HG03378 (cell line): ENCODE measurements at regions not wholly inside any gene's neighbourhood (a gene's known extent, or its start where the extent isn't known, plus 50 kb on each side); places are given as distances from the start of the nearest gene placed in this dataset.
"Not testable (repeated sequence)": the region's sequence is repeated elsewhere in the genome, so short reads cannot be mapped to it uniquely, and the experiment has no call there.

Experiments used
- ATAC-seq: cut with Tn5 transposase; IDR thresholded peaks from one replicate; pipeline ENCODE4 v1.9.1; 2021; ENCODE audit warnings: mild to moderate bottlenecking, moderate library complexity; ENCODE audit not compliant: unreplicated experiment

DNA sequence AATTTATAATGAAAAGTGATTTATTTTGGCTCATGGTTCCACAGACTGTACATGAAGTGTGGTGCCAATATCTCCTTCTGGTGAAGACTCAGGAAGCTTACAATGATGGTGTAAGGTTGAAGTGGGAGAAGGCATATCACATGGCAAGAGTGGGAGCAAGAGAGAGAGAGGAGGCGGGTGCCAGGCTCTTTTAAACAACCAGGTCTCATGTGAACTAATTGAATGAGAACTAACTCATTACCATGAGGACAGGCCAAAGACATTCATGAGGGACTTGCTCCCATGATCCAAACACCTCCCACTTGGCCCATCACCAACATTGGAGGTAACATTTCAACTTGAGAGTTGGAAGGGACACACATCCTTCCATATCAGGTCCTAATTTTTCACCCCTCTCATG is 155.2 kb downstream of the SLC38A4 start:
- no peak for ATAC-seq

DNA sequence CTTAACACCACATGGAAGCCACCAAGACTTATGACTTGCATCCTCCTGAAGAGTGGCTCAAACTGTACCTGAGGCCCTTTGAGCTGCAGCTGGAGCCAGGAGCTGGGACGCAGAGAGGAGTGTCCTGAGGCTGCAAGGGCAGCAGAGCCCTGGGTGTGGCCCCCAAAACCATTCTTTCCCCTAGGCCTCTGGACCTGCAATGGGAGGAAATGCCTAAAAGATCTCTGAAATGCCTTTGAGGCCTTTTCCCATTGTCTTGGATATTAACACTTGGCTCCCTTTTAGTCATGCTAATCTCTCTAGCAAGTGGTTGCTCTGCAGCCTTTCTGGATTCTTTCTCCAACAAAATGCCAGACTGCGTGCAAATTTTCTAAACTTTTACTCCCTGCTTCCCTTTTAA is 156.1 kb downstream of the SLC38A4 start:
- no peak for ATAC-seq

DNA sequence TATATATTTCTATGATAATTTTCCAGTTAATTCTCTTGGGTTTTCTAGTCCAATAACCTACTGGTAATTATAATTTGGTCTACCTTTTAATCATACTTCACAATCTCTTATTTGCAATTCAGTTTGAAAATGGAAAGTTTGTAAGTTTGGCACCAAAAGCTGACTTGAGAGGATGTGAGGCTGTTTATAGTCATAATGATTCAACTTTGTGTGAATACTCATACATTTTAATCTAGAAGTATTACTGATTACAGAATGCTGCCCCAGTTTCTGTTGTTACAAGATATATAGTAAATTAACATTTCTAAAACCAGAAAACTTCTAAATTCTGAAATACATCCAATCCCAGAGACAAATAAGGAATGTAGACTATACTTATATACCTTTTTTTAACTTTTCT is 158.2 kb downstream of the SLC38A4 start:
- no peak for ATAC-seq

DNA sequence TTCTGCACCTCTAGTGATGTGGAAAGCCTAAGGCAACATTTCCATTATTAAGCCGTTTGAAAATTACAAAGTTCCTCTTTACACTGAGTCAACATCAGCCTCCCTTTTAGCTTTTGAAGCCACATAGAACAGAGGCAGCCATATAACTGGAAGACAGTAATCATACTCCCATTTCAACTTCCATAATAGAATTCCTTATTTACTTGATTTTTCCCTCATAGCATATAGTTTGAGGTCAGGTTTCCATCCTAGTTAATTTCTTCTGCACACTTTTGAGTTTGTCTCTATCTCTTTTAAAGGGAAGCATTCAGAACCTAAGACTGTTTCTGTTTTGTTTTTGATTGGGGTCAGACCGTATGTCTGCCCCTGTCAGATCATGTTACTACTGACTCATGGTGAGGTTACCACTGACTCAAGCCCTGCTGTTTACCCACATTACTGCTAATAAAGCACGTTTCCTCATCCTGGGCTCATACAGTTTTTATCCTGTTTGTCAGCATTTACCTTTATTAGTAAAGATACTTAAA is 161.0 kb downstream of the SLC38A4 start:
- peak; percentile 69 for ATAC-seq

DNA sequence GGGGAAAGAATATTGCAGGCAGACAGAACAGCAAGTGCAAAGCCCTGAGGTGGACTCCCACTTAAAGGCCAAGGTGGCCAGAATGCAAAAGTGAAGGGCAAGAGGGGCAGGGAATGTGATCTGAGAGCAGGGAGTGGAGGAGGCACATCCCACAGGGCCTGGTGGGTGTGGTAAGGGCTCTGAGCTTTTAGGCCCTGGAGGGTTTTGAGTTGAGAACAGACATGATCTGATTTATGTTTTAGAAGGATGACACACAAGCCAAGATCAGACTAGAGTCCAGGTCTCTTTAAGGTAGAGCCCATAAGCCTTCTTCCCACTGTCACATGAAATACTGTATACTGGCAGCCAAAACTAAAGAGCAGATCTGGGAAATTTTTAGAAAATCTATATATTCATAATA is 162.5 kb downstream of the SLC38A4 start:
- no peak for ATAC-seq

DNA sequence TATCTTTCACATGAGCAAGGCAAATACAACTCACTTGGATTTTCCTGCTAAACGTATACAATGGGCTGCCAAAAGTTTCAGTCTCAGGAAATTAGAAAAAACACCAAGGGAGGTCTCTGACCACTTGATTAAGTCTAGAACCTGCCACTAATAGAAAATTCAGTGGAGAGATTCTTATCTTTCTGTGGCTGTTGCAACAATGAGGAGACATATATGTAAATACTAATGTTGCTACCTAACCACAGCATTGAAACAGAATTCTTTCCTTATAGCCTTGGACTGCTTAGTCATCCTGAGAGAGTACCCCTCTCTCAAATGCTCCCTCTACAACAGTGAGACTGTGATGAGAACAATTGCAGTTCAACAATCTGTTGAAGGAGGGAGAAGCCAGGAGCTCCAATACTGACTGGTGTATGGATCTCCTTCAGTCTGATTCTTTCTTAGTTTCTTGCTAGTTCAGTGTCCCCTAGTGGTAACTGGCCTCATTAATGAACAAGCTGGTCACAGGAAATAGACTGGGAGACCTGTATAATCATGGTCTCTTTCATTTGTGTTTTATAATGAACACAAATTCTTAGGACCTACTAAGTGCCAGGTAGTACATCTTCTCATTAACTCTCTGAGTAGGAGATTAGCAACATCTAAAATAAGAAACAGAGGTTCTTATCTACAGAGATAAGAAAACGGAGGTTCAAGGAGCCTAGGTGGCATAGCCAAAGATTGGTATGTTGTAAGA is 164.5 kb downstream of the SLC38A4 start:
- ATAC-seq: peak; percentile 76

DNA sequence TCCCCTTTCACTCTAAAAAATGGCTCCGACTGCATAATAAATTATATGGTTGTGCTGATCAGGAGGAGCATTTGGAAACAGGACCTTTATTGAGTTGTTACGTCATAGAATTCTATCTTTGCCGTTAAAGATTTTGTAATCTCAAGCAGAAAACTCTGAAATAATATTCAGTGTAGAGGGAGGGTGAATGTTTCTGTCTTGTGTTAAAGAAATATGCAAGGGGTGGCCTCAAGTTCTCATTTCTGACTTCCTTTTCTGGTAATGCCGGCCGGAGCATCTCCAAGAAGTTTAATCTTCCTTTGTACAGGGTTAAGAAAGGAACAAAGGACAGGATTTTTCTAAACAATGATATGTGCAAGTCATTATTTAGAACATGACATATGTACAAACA is 165.1 kb downstream of the SLC38A4 start:
- ATAC-seq: no peak

DNA sequence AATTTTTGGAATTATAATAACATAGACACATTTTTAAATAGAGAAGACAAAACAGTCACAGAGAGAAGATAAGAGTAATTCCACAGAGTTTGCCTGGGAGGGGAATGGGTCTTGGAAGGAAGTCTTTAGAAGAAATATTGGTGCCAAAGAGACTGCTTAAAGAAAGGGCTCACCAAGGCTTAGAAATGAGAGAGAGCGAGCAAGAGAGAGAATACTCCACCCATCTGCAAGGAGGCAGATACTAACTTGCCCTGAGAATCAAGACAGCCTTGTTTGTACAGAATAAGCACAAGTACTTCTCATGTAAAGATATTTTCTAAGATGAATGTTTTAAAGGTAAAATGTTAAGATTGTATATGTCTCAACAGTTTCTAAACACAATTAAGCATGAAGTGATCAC is 165.5 kb downstream of the SLC38A4 start:
- ATAC-seq: no peak

DNA sequence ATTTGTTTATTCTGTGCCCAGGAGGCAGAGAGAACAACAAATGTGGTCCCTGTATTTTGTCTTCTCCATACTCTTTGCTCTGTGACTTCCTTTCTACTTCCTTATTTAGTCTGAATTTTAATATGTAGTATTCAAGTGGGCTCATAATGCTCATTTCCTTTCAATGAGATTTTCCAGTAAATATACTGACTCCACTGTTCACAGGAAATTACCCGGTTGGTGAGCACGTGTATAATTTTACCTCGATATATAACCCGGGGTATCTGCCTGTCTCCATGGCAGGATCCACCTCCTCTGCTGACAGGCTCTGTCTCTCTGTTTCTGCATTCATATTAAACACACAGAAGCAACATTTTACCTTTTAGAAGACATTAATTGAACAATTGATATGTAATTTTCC is 166.0 kb downstream of the SLC38A4 start:
- ATAC-seq: no peak

DNA sequence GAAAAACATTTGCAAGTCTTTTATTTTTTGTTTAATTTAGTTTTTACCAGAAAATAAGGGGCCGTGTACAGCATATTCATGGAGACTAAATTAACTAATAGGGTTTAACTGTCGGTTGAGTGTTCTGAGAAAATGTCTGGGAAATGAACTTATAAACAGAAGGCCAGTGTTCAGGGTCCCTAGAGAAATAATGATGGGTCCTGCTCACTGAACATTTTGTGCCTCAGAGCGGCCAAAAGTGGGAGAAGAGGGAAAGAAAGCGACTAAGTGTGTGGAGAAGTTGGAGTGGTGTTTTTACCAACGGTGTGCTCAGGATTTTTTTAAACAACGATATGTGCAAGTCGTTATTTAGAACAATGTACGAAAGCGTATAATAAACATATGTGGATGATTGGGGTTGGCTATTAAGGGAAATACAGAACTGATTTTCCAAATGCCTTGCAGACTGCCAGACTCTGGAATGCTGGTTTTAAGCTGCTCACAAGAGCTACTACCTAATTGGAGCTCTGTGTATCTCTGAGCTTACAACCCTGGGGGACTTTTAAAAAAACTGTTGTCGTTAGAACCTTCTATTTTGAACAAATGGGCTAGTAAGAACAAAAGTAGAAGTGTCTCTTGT is 166.7 kb downstream of the SLC38A4 start:
- no peak for ATAC-seq

DNA sequence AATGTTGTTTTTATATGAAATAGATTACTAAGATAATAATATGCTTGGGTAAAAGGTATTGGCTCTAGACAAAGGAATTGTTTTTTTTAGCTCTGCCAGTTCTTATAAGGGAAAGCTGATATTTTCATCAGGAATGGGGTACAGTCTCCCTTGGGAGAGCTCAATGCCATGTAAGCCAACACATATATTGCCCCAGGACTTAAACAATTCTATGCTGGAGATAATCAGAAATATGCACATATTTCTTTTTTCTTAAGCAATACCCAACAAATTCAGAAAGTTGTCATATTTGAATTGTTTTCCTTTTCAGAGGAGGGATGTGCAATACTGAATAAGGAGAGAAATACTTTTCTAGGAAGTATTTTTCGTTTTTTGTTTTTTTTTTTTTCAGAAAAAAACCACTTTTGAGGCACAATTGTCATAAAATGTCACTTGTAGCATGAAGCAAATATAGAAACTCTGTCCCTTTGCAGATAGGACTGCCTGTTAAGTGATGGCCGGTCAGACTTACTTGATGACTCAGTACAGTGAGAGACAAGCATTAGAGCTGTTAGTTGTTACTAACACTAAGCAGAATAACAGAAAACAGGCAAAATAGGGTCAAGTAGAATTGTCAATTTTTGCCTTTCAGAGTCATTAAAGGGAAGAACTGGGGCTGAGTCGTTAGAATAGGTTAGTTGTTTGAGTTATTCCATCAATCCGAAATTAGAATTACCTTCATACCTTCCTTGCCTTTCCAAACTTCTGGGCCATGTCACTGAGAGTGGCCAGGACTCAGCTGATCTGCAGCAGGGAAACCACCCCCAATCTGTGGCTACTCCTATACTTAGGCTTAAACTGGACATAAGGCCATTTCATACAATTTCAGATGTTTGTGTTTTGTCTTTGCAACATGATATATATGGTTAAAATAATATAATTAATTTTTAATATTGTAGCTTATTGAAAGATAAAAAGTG is 168.1 kb downstream of the SLC38A4 start:
- ATAC-seq: no peak

DNA sequence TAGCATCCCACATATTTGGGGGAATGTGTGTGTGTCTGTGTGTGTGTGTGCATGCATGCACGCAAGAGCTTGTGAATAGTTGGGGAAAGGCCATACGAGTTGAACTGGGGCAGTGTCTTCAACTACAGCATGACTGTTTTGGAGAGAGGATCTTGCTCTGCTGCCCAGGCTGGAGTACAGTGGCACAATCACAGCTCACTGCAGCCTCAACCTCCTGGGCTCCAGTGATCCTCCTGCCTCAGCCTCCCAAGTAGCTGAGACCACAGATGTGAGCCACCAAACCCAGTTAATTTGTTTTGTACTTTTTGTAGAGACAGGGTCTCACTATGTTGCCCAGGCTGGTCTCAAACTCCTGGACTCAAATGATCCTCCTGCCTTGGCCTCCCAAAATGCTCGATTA is 169.8 kb downstream of the SLC38A4 start:
- ATAC-seq: not testable (repeated sequence)

DNA sequence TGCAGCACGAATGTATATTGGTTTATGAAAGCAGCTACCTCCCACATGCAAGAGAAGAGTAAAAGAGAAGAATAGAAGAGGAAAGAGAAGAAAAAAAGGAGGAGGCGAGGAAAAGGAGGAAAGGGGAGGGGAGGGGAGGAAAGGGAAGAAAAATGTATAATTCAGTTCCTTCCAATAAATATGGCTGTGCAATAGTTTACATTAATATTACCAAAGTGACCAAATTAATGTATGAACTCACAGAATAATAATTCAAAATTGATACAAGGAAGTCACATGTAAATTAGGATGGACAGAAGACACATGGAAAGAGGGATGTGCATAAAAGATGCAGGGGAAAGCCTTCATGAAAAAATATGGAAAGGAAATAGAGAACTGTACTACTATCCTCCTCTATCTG is 172.5 kb downstream of the SLC38A4 start:
- no peak for ATAC-seq

DNA sequence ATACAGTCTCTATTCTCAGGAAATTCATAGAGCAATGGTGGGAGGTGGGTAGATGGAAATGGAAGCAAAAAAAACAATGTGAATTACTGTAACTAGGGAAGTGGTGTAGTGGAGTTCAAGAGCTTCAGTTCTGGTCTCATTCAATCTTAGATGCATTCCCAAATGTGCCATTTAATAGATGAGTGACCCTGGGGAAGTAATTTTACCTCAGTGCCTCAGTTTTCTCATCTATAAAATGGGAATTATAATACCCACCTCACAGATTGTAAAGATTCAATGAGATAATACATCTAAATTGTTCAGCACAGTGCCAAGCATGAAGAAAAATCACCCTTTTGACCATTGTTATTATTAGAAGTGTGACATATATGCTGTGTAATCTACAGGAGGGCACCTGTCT is 173.1 kb downstream of the SLC38A4 start:
- no peak for ATAC-seq

DNA sequence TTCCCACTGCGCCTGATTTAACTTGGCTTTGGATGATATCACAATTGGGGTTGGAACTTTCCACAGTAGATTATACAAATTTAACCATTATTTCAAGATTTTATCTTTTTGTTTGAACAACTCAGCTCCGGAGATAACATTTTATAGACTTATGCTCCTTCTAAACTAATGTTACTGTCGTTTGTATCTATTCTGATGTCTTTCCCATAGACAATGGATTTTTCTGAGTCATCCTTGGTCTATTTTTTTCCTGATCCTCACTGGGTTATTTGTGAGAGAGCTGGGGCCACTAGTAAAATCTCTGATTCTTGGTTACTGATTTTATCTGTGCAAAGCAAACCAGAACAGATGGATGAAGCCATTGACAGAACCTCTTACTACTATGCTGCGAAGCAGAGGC is 175.1 kb downstream of the SLC38A4 start:
- ATAC-seq: no peak

DNA sequence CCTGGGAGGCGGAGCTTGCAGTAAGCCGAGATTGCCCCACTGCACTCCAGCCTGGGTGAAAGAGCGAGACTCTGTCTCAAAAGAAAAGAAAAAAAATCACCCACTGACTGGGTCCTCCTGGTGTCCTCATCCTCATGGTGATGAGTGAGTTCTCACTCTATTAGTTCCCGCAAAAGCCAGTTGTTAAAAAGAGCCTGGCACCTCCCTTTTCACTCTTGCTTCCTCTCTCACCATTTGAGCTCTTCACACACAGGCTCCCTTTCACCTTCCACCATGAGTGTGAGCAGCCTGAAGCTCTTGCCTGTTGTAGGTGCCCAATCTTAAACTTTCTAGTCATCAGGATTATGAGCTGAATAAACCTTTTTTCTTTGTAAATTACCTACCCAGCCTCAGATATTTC is 176.4 kb downstream of the SLC38A4 start:
- no peak for ATAC-seq

DNA sequence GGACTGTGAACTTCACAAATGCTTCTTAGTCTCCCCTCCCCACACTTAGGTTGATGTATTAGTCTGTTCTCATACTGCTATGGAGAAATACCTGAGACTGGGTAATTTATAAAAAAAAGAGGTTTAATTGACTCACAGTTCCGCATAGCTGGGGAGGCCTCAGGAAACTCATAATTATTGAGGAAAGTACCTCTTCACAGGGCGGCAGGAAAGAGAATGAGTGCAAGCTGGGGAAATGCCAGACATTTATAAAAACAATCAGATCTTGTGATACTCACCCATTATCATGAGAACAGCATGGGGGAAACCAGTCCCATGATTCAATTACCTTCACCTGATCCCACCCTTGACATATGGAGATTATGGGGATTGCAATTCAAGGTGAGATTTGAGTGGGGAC is 178.8 kb downstream of the SLC38A4 start:
- ATAC-seq: no peak

DNA sequence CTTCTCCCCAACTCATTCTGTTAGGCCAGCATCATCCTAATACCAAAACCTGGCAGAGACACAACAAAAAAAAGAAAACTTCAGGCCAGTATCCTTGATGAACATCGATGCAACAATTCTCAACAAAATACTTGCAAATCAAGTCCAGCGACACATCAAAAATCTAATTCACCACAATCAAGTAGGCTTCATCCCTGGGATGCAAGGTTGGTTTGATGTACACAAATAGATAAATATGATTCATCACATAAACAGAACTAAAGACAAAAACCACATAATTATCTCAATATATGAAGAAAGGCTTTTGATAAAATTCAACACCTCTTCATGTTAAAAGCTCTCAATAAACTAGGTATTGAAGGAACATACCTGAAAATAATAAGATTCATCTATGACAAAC is 184.1 kb downstream of the SLC38A4 start:
- ATAC-seq: not testable (repeated sequence)

DNA sequence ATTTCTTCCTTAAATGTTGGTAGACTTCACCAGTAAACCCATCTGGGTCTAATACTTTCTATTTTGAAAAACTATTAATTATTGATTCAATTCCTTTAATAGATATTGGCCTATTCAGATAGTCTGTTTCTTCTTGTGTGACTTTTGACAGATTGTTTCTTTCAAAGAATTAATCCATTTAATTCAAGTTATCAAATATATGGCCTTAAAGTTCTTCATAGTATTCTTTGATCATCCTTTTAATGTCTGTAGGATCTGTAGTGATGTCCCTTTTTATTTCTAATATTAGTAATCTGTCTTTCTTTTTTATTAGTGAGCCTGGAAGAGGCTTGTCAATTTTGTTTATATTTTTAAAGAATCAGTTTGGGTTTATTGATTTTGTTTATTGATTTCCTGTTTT is 190.0 kb downstream of the SLC38A4 start:
- ATAC-seq: no peak

DNA sequence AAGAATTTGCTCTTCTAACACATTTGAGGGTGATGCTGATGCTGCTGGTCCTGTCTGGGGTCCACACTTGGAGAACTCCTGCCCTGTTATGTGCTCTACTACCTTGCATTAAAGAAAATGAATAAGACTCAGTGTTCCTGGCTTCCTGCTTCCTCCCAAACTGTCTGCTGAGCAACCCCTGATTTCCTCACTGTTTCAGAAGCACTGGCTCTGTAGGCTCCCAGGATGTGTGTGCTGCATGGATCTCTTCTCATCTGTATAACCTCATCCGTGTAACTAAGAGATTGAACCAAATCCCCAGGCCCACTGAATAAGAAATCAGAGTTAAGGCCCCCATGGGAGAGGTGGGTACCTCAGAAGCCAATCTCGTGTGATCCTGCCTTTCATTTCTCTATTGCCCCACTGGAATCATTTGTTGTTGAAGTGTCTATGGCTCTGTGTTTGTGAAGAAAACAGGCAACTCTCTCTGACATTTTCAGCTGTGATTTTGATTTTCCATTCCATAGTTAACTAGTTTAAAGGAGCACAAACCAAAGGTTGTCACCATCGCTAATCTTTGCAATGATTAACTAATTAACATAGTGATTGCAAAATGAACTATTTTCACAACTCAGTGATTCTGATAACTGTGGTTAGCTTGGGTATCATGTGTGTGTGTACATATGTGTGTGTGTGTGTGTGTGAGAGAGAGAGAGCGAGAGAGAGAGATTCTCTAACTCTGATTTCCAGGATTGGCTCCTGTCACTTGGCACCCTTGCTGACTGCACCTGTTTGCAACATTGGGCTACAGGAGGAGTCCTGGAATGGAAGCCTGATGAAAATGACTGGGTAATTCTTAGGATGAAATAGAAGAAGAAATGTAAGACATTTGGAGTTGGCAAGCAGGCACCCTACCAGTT is 196.2 kb downstream of the SLC38A4 start:
- no peak for ATAC-seq
